Heart right ventricle (tissue), 16 donors: ENCODE measurements at regions not wholly inside any gene's neighbourhood (a gene's known extent, or its start where the extent isn't known, plus 50 kb on each side); places are given as distances from the start of the nearest gene placed in this dataset.

Experiments
- ATAC-seq, 8 donors: fragments of 200-7000 bp; cut with Tn5 transposase; one replicate each; pipeline ENCODE4 v1.9.1; 2020; ENCODE audit warnings: mild to moderate bottlenecking in 8 of 8, moderate library complexity in 8 of 8, moderate number of reproducible peaks in 1 of 8
- DNase-seq, 2 donors: peaks; one replicate each; pipeline ENCODE4 v3.0.0-alpha.2; 2020
- H3K27ac ChIP-seq, 10 donors: fragments of 200-600 bp; sonication (generic) in 2 of 10; one replicate each; pipeline versions ENCODE4 v1.5.0 to v1.8.0; 2020 to 2022; ENCODE audit warnings: mild to moderate bottlenecking in 3 of 10
- H3K27me3 ChIP-seq, 7 donors: fragments of 200-600 bp; one replicate each; pipeline ENCODE4 v1.8.0; 2021 to 2022; ENCODE audit warnings: mild to moderate bottlenecking in 2 of 7
- H3K36me3 ChIP-seq, 9 donors: fragments of 200-600 bp; sonication (generic) in 1 of 9; one replicate each; pipeline versions ENCODE4 v1.5.0 to v1.8.0; 2020 to 2022; ENCODE audit warnings: mild to moderate bottlenecking in 2 of 9
- H3K4me1 ChIP-seq, 9 donors: fragments of 200-600 bp; sonication (generic) in 1 of 9; one replicate each; pipeline versions ENCODE4 v1.5.0 to v1.8.0; 2020 to 2022; ENCODE audit warnings: mild to moderate bottlenecking in 4 of 9
- H3K4me3 ChIP-seq, 10 donors: fragments of 200-600 bp; sonication (generic) in 2 of 10; one replicate each; pipeline versions ENCODE4 v1.5.0 to v1.8.0; 2020 to 2022; ENCODE audit warnings: mild to moderate bottlenecking in 7 of 10, moderate library complexity in 2 of 10
- H3K9me3 ChIP-seq, 11 donors: fragments of 200-600 bp in 10 of 11; sonication (generic) in 2 of 11; one replicate each; pipeline versions ENCODE4 v1.5.0 to v1.8.0; 2013 to 2022; ENCODE audit warnings: mild to moderate bottlenecking in 2 of 11, control low read depth in 1 of 11, moderate library complexity in 1 of 11
- WGBS, 2 donors: extraction: QIAGEN DNeasy Blood & Tissue Kit; methylation state at CpG; one replicate each; pipeline ENCODE4 v1.1.7; 2013; ENCODE audit warnings: inconsistent platforms in 1 of 2; 5-methylcytosine and 5-hydroxymethylcytosine counted together
- intact Hi-C, 10 donors: fragments of 100-400 bp; cut with DNase I; formaldehyde crosslinking; loops; one replicate each; pipeline versions ENCODE4 v1.11.1 to v1.14.2; 2022
- TF ChIP-seq, protein P1 (sequence below), 9 donors: fragments of 200-600 bp; sonication (generic) in 2 of 9; IDR thresholded peaks; one replicate each; pipeline versions ENCODE4 v1.5.0 to v1.8.0; 2021 to 2022; ENCODE audit warnings: antibody characterized with exemption in 9 of 9, mild to moderate bottlenecking in 5 of 9, moderate library complexity in 1 of 9
- donor health status: Arrhythmogenic right ventricular cardiomyopathy.
- donor health status: ischemic (EF 13 %, LVEDD 7.1; RV severe dilation, severe dysfunction).
- donor health status: healthy with polysubstance abuse.
- donor health status: DM: no; HTN: yes; CAD: no.
- donor health status: DM: no; HTN: no; CAD: no.
- donor health status: ischemic (EF 25% LVEDD 6.9; RV normal size, moderate dysfunction).
- donor health status: ischemic (EF 25% LVEDD 5.7; RV mildly dilated, moderate dysfunction).
- donor health status: healthy.
- donor health status: DM: yes; HTN: yes; CAD: no.
- donor health status: Ischemic cardiomyopathy.
- donor health status: ischemic (EF 35%, LVEDD 5.7; RV mildly dilated, moderate dysfunction).
- donor health status: nonischemic (EF 11% LVEDD 7.7; RV severe dilation, severe dysfunction).
- donor health status: DM: yes; HTN: yes; CAD: no.
- donor health status: PGD.
- donor health status: ischemic (EF 29% LVEDD 5.4; RV normal size, mild dysfunction).
- donor health status: nonischemic (EF 23%, LVEDD 6.1; RV moderate dilation, normal function).

DNA sequence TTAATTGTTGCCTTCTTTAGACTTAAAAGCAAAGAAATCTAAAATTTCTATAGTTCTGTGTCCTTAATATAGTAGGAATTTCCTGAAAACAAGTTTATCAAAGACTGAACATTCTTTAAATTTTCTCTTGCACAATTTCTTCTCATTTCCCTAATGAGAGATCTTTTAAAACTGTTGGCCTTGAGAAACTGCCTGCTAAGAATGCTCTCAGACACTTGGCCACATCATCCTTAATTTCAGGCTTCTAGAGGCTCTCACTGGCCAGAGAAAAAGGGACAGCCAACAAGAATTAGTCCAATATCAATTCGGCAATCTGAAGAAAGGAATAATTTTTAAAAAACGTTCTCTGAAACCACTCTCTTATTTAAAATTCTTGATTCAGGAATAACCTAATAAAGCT, 167.0 kb upstream of the CREB1 start:
- Histone ChIP-seq H3K27ac (no peak overlapping the region), H3K4me3 (no peak overlapping the region), H3K36me3 (no peaks in the 10 kb centered on the region), H3K4me1 (no peaks in the 10 kb centered on the region), H3K27me3 (no peaks in the 10 kb centered on the region), H3K9me3 (no peaks in the 10 kb centered on the region)
- intact Hi-C loops: no loop called here
- WGBS, 2 donors: 79 to 86% methylated on average over 2 of the region's 2 CpGs
- ATAC-seq (no peak), DNase-seq (no peak)
- TF ChIP-seq, protein P1, sequence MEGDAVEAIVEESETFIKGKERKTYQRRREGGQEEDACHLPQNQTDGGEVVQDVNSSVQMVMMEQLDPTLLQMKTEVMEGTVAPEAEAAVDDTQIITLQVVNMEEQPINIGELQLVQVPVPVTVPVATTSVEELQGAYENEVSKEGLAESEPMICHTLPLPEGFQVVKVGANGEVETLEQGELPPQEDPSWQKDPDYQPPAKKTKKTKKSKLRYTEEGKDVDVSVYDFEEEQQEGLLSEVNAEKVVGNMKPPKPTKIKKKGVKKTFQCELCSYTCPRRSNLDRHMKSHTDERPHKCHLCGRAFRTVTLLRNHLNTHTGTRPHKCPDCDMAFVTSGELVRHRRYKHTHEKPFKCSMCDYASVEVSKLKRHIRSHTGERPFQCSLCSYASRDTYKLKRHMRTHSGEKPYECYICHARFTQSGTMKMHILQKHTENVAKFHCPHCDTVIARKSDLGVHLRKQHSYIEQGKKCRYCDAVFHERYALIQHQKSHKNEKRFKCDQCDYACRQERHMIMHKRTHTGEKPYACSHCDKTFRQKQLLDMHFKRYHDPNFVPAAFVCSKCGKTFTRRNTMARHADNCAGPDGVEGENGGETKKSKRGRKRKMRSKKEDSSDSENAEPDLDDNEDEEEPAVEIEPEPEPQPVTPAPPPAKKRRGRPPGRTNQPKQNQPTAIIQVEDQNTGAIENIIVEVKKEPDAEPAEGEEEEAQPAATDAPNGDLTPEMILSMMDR (IDR thresholded peaks at IDR 0.05): no peak

DNA sequence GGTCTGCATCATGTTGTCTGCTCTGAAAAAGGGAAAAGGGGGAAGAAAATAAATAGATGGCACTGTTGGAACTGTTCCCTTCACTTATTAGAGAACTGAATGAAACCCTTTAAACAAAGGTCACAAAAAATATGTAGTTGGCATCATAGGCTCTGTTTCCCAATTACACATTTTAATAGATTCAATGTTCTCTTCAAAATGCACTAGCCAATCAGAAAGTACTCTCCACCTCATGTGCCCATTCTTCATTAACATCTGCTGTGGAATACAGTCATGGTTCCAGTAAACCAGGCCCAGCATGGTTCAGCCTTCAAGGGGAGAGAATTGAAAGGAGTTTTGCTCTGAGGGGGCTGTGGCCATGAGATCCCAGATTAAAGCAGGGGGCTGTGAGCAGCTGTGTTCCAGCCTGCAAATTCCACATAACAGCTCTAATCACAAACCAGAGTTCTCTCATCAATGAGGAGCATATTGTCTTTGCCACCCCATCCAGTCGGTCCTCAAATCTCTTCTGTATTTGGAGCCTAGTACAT, 165.9 kb upstream of the CREB1 start:
- H3K36me3 ChIP-seq: no peaks in the 10 kb centered on the region
- WGBS, 2 donors: 80 to 85% methylated on average over 1 of the region's 1 CpG
- ATAC-seq: no peak
- H3K27ac ChIP-seq: no peak overlapping the region
- TF ChIP-seq, protein P1 (IDR thresholded peaks at IDR 0.05): no peak
- H3K27me3 ChIP-seq: no peaks in the 10 kb centered on the region
- H3K9me3 ChIP-seq: no peaks in the 10 kb centered on the region
- no peak for DNase-seq
- no peaks in the 10 kb centered on the region for H3K4me1 ChIP-seq
- intact Hi-C loops: no loop called here
- no peak overlapping the region for H3K4me3 ChIP-seq

DNA sequence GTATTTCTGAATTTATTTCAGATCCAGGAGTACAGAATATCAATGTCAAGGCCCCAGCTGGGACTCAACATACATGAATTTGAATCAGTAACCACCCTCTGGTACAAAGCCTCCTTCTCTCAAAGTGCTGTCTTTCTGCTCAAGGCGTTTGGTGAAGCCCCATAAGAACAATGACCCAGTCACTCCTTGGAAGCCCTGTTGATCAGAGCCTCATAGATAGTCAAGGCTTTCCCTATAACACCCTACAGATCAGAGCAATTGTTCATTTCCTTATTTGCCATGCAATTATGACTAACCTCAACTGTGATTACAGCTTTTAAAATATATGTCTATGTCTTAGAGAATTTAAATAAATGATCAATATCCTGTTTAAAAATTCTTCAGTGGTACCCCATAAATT, 159.1 kb upstream of the CREB1 start:
- no peak overlapping the region for H3K4me3 ChIP-seq
- intact Hi-C loops: no loop called here
- H3K36me3 ChIP-seq: no peaks in the 10 kb centered on the region
- peaks cover 0 to 15% (median 0%) of the 10 kb centered on the region in 11 donors for H3K9me3 ChIP-seq
- 73 to 87% methylated on average over 1 of the region's 1 CpG for WGBS, 2 donors
- H3K4me1 ChIP-seq: no peaks in the 10 kb centered on the region
- TF ChIP-seq, protein P1 (IDR thresholded peaks at IDR 0.05): no peak
- no peaks in the 10 kb centered on the region for H3K27me3 ChIP-seq
- DNase-seq: no peak
- ATAC-seq: no peak
- H3K27ac ChIP-seq: no peak overlapping the region

DNA sequence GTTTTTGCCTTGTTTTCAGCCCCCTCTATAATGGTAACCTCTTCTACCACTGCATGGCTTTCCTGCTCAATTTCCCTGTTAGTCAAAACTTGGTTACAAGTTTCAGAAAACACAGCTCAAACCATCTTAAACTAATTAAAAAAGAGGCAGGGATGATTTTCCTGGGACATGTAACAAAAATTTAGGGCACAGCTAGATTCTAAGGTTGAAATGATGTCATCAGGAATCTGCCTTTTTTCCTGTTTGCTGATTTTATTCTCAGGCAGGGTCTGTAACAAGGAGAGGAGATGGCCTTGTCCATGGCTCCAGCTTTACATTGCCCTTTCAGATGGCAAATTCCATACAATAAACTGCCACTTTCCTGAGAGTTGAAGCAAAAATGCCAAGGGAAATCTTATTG, 157.9 kb upstream of the CREB1 start:
- Histone ChIP-seq H3K4me3 (no peak overlapping the region), H3K9me3 (peaks cover 0 to 24% (median 0%) of the 10 kb centered on the region in 11 donors), H3K27me3 (no peaks in the 10 kb centered on the region), H3K36me3 (no peaks in the 10 kb centered on the region), H3K27ac (no peak overlapping the region), H3K4me1 (no peaks in the 10 kb centered on the region)
- DNase-seq (no peak), ATAC-seq (no peak)
- intact Hi-C loops: no loop called here
- TF ChIP-seq, protein P1 (IDR thresholded peaks at IDR 0.05): no peak
